SK-N-SH (cell line): ENCODE measurements at regions not wholly inside any gene's neighbourhood (a gene's known extent, or its start where the extent isn't known, plus 50 kb on each side); places are given as distances from the start of the nearest gene placed in this dataset.

Source experiments
- CTCF ChIA-PET: fragments of 300-600, 350-600 bp; formaldehyde crosslinking; extraction: SDS; loops from one replicate; lab custom pipeline; 2021; lab: Yijun Ruan, JAX
- POLR2A ChIA-PET: fragments of 350-600 bp; sonication (Branson Sonifier 250); formaldehyde crosslinking; extraction: SDS; loops from one replicate; lab custom pipeline; 2020; ENCODE audit warnings: antibody characterized with exemption, inconsistent platforms; lab: Yijun Ruan, JAX
- DNase-seq: peaks from one replicate; pipeline ENCODE4 v3.0.0; 2012
- H2AFZ ChIP-seq: fragments of 200-600 bp; sonication (generic); 2 replicates; pipeline ENCODE4 v1.8.1; 2016; ENCODE audit warnings: antibody characterized with exemption, mild to moderate bottlenecking, low read depth
- H3F3A ChIP-seq: fragments of 200-600 bp; sonication (generic); replicated peaks from 2 replicates; pipeline ENCODE3; 2016; ENCODE audit warnings: antibody characterized with exemption, mild to moderate bottlenecking; ENCODE audit not compliant: insufficient read depth
- H3K27ac ChIP-seq, 2 experiments: fragments of 200-500 bp in 1 of 2; fragments of 200-600 bp in 1 of 2; sonication (Bioruptor generic) in 1 of 2; sonication (generic), shearing (Covaris generic) in 1 of 2; 2 replicates each; pipeline versions ENCODE4 v1.5.1 to v1.6.1; 2014 to 2016; ENCODE audit warnings: low read depth in 2 of 2, inconsistent platforms in 1 of 2, low read length in 1 of 2, mild to moderate bottlenecking in 1 of 2, mixed read lengths in 1 of 2
- H3K27me3 ChIP-seq: fragments of 200-600 bp; sonication (generic), shearing (Covaris generic); 2 replicates; pipeline ENCODE4 v1.6.1; 2016; ENCODE audit warnings: mixed run types; ENCODE audit not compliant: insufficient read depth
- H3K36me3 ChIP-seq, 2 experiments: fragments of 200-500 bp in 1 of 2; fragments of 200-600 bp in 1 of 2; sonication (Bioruptor generic) in 1 of 2; sonication (generic) in 1 of 2; replicated peaks in 1 of 2; 2 replicates each; pipeline versions ENCODE3 to v1.5.1; 2014 to 2016; ENCODE audit warnings: low read length in 1 of 2, mild to moderate bottlenecking in 1 of 2; ENCODE audit not compliant: insufficient read depth in 2 of 2, control insufficient read depth in 1 of 2
- H3K4me1 ChIP-seq, 2 experiments: fragments of 200-500 bp in 1 of 2; fragments of 200-600 bp in 1 of 2; sonication (Bioruptor generic) in 1 of 2; sonication (generic), shearing (Covaris generic) in 1 of 2; 2 replicates each; pipeline versions ENCODE4 v1.5.1 to v1.6.1; 2014 to 2016; ENCODE audit warnings: low read depth in 1 of 2, low read length in 1 of 2, mixed run types in 1 of 2; ENCODE audit not compliant: insufficient read depth in 2 of 2, control insufficient read depth in 1 of 2
- H3K4me2 ChIP-seq: fragments of 200-600 bp; sonication (generic), shearing (Covaris generic); 2 replicates; pipeline ENCODE4 v1.6.1; 2017; ENCODE audit warnings: mixed run types
- H3K4me3 ChIP-seq, 2 experiments: fragments of 200-500 bp in 1 of 2; fragments of 200-600 bp in 1 of 2; sonication (Bioruptor generic) in 1 of 2; sonication (generic), shearing (Covaris generic) in 1 of 2; 2 replicates each; pipeline versions ENCODE4 v1.5.1 to v1.8.1; 2014 to 2016; ENCODE audit warnings: low read depth in 2 of 2, inconsistent platforms in 1 of 2, low read length in 1 of 2, mild to moderate bottlenecking in 1 of 2, mixed read lengths in 1 of 2, moderate library complexity in 1 of 2
- H3K79me2 ChIP-seq: fragments of 200-600 bp; sonication (generic); 2 replicates; pipeline ENCODE4 v1.8.1; 2017; ENCODE audit warnings: mild to moderate bottlenecking; ENCODE audit not compliant: insufficient read depth
- H3K9ac ChIP-seq: fragments of 200-600 bp; sonication (generic); 2 replicates; pipeline ENCODE4 v1.6.1; 2017; ENCODE audit warnings: mixed run types
- H3K9me2 ChIP-seq: fragments of 200-600 bp; sonication (generic); 2 replicates; pipeline ENCODE4 v1.6.1; 2017; ENCODE audit warnings: mixed run types
- H3K9me3 ChIP-seq: fragments of 200-600 bp; sonication (generic); 2 replicates; pipeline ENCODE4 v1.6.1; 2017; ENCODE audit warnings: mixed run types, mild to moderate bottlenecking, moderate library complexity
- H4K20me1 ChIP-seq: fragments of 200-600 bp; sonication (generic); 2 replicates; pipeline ENCODE4 v1.6.1; 2017; ENCODE audit warnings: mild to moderate bottlenecking, mixed run types; ENCODE audit not compliant: insufficient read depth
- CTCF ChIP-seq: fragments of 200-600 bp; sonication (generic); IDR thresholded peaks from 2 replicates; pipeline ENCODE4 v1.6.1; 2017; ENCODE audit warnings: antibody characterized with exemption, mild to moderate bottlenecking, moderate library complexity
- ELF1 ChIP-seq: IDR thresholded peaks from 2 replicates; pipeline ENCODE4 v1.4.0; 2012
- EZH2phosphoT487 ChIP-seq: fragments of 200-600 bp; sonication (generic); IDR thresholded peaks from 2 replicates; pipeline ENCODE4 v1.6.1; 2017; ENCODE audit warnings: low read depth, mixed run types, mild to moderate bottlenecking, antibody characterized with exemption, moderate library complexity, borderline replicate concordance
- FOSL2 ChIP-seq: IDR thresholded peaks from 2 replicates; pipeline ENCODE4 v1.4.0; 2012; ENCODE audit warnings: low read depth, mild to moderate bottlenecking, moderate library complexity, borderline replicate concordance
- GABPA ChIP-seq: IDR thresholded peaks from 2 replicates; pipeline ENCODE4 v1.4.0; 2012; ENCODE audit warnings: low read depth, mild to moderate bottlenecking
- MXI1 ChIP-seq: IDR thresholded peaks from 2 replicates; pipeline ENCODE4 v1.6.1; 2012; ENCODE audit warnings: mild to moderate bottlenecking, low read depth, low read length, improper control_type of control experiment
- POLR2AphosphoS5 ChIP-seq: IDR thresholded peaks from 2 replicates; pipeline ENCODE4 v1.6.1; 2012; ENCODE audit warnings: low read depth, low read length
- RCOR1 ChIP-seq: fragments of 150-350 bp; IDR thresholded peaks from 2 replicates; pipeline ENCODE4 v1.6.1; 2017; ENCODE audit warnings: antibody characterized with exemption, low read length
- TAF1 ChIP-seq: IDR thresholded peaks from 2 replicates; pipeline ENCODE4 v1.6.1; 2012; ENCODE audit warnings: low read depth, mild to moderate bottlenecking, low read length, moderate library complexity, borderline replicate concordance
- TEAD4 ChIP-seq: IDR thresholded peaks from 2 replicates; pipeline ENCODE4 v1.4.0; 2012; ENCODE audit warnings: mild to moderate bottlenecking, borderline replicate concordance; ENCODE audit not compliant: insufficient read depth
- ZBTB33 ChIP-seq: IDR thresholded peaks from 2 replicates; pipeline ENCODE4 v1.4.0; 2012; ENCODE audit warnings: low read depth, borderline replicate concordance
- WGBS: methylation state at CpG from one replicate; pipeline ENCODE4 v1.1.6; 2017; ENCODE audit warnings: low lambda C conversion rate; 5-methylcytosine and 5-hydroxymethylcytosine counted together

GRCh38 chr4:74545448-74545847 is 100.5 kb downstream of the AREG start:
- Histone ChIP-seq H3K4me1 (no peaks in the 10 kb centered on the region), H3K36me3 (no peaks in the 10 kb centered on the region), H3K9me2 (no peaks in the 10 kb centered on the region), H4K20me1 (no peaks in the 10 kb centered on the region), H3K4me2 (no peak overlapping the region), H3K27me3 (no peaks in the 10 kb centered on the region; the same call in 1 of the 2 replicates), H2AFZ (no peak overlapping the region), H3K4me3 (no peak overlapping the region), H3K9ac (no peak overlapping the region), H3F3A (no peaks in the 10 kb centered on the region), H3K9me3 (no peaks in the 10 kb centered on the region), H3K79me2 (no peaks in the 10 kb centered on the region), H3K27ac (no peak overlapping the region)
- POLR2A ChIA-PET, result no interaction called here
- no peak for TF ChIP-seq EZH2phosphoT487
- no peak for TF ChIP-seq CTCF
- no peak for TF ChIP-seq MXI1
- no peak for TF ChIP-seq ELF1
- TF ChIP-seq FOSL2, result no peak
- TF ChIP-seq TEAD4, result no peak
- TF ChIP-seq TAF1, result no peak
- TF ChIP-seq POLR2AphosphoS5, result no peak
- no peak for TF ChIP-seq GABPA
- CTCF ChIA-PET, result interaction anchor here (1.1 kb wide), 1 partner anchor 130 kb away, joined by 3 read pairs; no protein-coding TSS in a partner anchor
- no peak for DNase-seq

- no peak for TF ChIP-seq RCOR1
- TF ChIP-seq ZBTB33, result no peak
- H3K9me3 ChIP-seq, result no peaks in the 10 kb centered on the region
- no peak overlapping the region for H3K9ac ChIP-seq
- H3K4me3 ChIP-seq, result no peak overlapping the region
- no peaks in the 10 kb centered on the region for H3K4me1 ChIP-seq
- WGBS, result 5% methylated on average over 2 of the region's 2 CpGs
- CTCF ChIA-PET, result interaction anchor here (1.1 kb wide), 1 partner anchor 130 kb away, joined by 3 read pairs; no protein-coding TSS in a partner anchor
- H3K36me3 ChIP-seq, result no peaks in the 10 kb centered on the region
- no peak for DNase-seq
- no peak overlapping the region for H3K4me2 ChIP-seq
- H3K79me2 ChIP-seq, result no peaks in the 10 kb centered on the region
- H3K27me3 ChIP-seq, result no peaks in the 10 kb centered on the region; the same call in 1 of the 2 replicates
- no peak overlapping the region for H3K27ac ChIP-seq
- H2AFZ ChIP-seq, result no peak overlapping the region
- POLR2A ChIA-PET, result no interaction called here
- H3F3A ChIP-seq, result no peaks in the 10 kb centered on the region
- H3K9me2 ChIP-seq, result no peaks in the 10 kb centered on the region
- no peaks in the 10 kb centered on the region for H4K20me1 ChIP-seq
These were observed 101.1 kb downstream of the AREG start for GRCh38 chr4:74546057-74546456.
